GM12878 (cell line): ENCODE measurements at regions not wholly inside any gene's neighbourhood (a gene's known extent, or its start where the extent isn't known, plus 50 kb on each side); places are given as distances from the start of the nearest gene placed in this dataset.

Experiments used
- ATAC-seq: fragments of 200-7000 bp; cut with Tn5 transposase; 3 replicates; pipeline ENCODE4 v1.9.1; 2020; ENCODE audit warnings: mild to moderate bottlenecking, moderate library complexity
- BruUV-seq: library from RNA; stranded (reverse); fragments of 400-500 nt; replicated peaks from 2 replicates; lab custom pipeline; 2021; lab: Mats Ljungman, UMichigan
- CTCF ChIA-PET: fragments of 300-600 bp; sonication (Branson Sonifier 250); formaldehyde crosslinking; extraction: SDS; loops from one replicate; lab custom pipeline; 2021; ENCODE audit warnings: inconsistent platforms; lab: Yijun Ruan, JAX
- POLR2A ChIA-PET: fragments of 350-600 bp; formaldehyde crosslinking; extraction: SDS; loops from one replicate; lab custom pipeline; 2021; ENCODE audit warnings: inconsistent platforms; lab: Charles Lee
- RAD21 ChIA-PET: fragments of 300-600 bp; sonication (Branson Sonifier 250); formaldehyde crosslinking; loops from one replicate; lab custom pipeline; 2023; ENCODE audit warnings: antibody characterized with exemption; ENCODE audit not compliant: unreplicated experiment; lab: Charles Lee
- SMC1A ChIA-PET: fragments of 300-600 bp; sonication (Branson Sonifier 250); formaldehyde crosslinking; loops from one replicate; lab custom pipeline; 2023; ENCODE audit not compliant: unreplicated experiment, uncharacterized antibody; lab: Charles Lee
- DNase-seq: peaks from one replicate; pipeline ENCODE4 v3.0.0-alpha.2; 2011; ENCODE audit warnings: low read depth, low spot score
- FAIRE-seq: peaks from 3 replicates; lab custom pipeline; 2011; peaks lifted over from hg19 to GRCh38; lab: Jason Lieb, UNC
- H2AFZ ChIP-seq: 2 replicates; pipeline ENCODE4 v1.6.0; 2011; ENCODE audit warnings: low read depth, low read length, control low read depth; ENCODE audit not compliant: control insufficient read depth
- H3K27ac ChIP-seq: 2 replicates; pipeline ENCODE4 v1.5.1; 2011; ENCODE audit warnings: control low read depth; ENCODE audit not compliant: control insufficient read depth, insufficient read depth
- H3K27me3 ChIP-seq, 2 experiments: replicated peaks in 1 of 2; 2 replicates each; pipeline versions ENCODE4 v1.6.0 to v1.6.1; 2011; ENCODE audit warnings: low read length in 1 of 2; ENCODE audit not compliant: control insufficient read depth in 2 of 2, insufficient read depth in 2 of 2
- H3K36me3 ChIP-seq, 2 experiments: 2 replicates each; pipeline ENCODE4 v1.5.1; 2011; ENCODE audit warnings: low read length in 1 of 2; ENCODE audit not compliant: control insufficient read depth in 2 of 2, insufficient read depth in 2 of 2
- H3K4me1 ChIP-seq: 2 replicates; pipeline ENCODE4 v1.6.1; 2011; ENCODE audit warnings: mild to moderate bottlenecking, low read length, moderate library complexity, mixed read lengths; ENCODE audit not compliant: control insufficient read depth, insufficient read depth
- H3K4me2 ChIP-seq: 2 replicates; pipeline ENCODE4 v1.6.0; 2011; ENCODE audit warnings: control low read depth; ENCODE audit not compliant: control insufficient read depth, insufficient read depth
- H3K4me3 ChIP-seq: fragments of 200-600 bp; sonication (generic); 2 replicates; pipeline ENCODE4 v1.5.1; 2016
- H3K79me2 ChIP-seq: 2 replicates; pipeline ENCODE4 v1.6.0; 2011; ENCODE audit warnings: low read length; ENCODE audit not compliant: control insufficient read depth, insufficient read depth
- H3K9ac ChIP-seq: 2 replicates; pipeline ENCODE4 v1.8.0; 2011; ENCODE audit warnings: low read length, control low read depth, mixed read lengths; ENCODE audit not compliant: control insufficient read depth, insufficient read depth
- H3K9me3 ChIP-seq: replicated peaks from 3 replicates; pipeline ENCODE4 v1.5.1; 2011; ENCODE audit warnings: mild to moderate bottlenecking, low read length; ENCODE audit not compliant: control insufficient read depth, insufficient read depth
- H4K20me1 ChIP-seq: 2 replicates; pipeline ENCODE4 v1.6.0; 2011; ENCODE audit not compliant: control insufficient read depth, insufficient read depth
- ATF3 ChIP-seq: IDR thresholded peaks from 2 replicates; pipeline ENCODE4 v1.6.1; 2011; ENCODE audit warnings: low read depth, mild to moderate bottlenecking, low read length, moderate library complexity, borderline replicate concordance; ENCODE audit errors: extremely low read depth
- ATF7 ChIP-seq: fragments of 450-650 bp; IDR thresholded peaks from 2 replicates; pipeline ENCODE4 v1.6.1; 2016; ENCODE audit warnings: low read depth, mild to moderate bottlenecking
- CBX5 ChIP-seq: sonication (generic); IDR thresholded peaks from 2 replicates; pipeline ENCODE4 v1.6.1; 2016; ENCODE audit warnings: low read depth, moderate library complexity, mild to moderate bottlenecking, inconsistent platforms
- E2F8 ChIP-seq: fragments of 450-650 bp; IDR thresholded peaks from 2 replicates; pipeline ENCODE4 v1.6.1; 2018; ENCODE audit warnings: mild to moderate bottlenecking, low read depth, moderate library complexity; ENCODE audit not compliant: partially characterized antibody
- EGR1 ChIP-seq, 2 experiments: IDR thresholded peaks; 1 replicate in 1 of 2; 2 replicates in 1 of 2; pipeline ENCODE4 v1.6.1; 2011 to 2012; ENCODE audit warnings: low read depth in 2 of 2, low read length in 2 of 2, borderline replicate concordance in 1 of 2, mild to moderate bottlenecking in 1 of 2, moderate library complexity in 1 of 2
- HDAC6 ChIP-seq: fragments of 200-600 bp; sonication (generic); IDR thresholded peaks from one replicate; pipeline ENCODE4 v1.8.0; 2017; ENCODE audit warnings: antibody characterized with exemption; ENCODE audit not compliant: unreplicated experiment
- MTA3 ChIP-seq: IDR thresholded peaks from 2 replicates; pipeline ENCODE4 v1.6.1; 2012; ENCODE audit warnings: low read length, inconsistent platforms, borderline replicate concordance
- MYB ChIP-seq: fragments of 150-350 bp; IDR thresholded peaks from 2 replicates; pipeline ENCODE4 v1.6.1; 2014; ENCODE audit warnings: mild to moderate bottlenecking, low read depth, low read length, borderline replicate concordance
- NFIC ChIP-seq: IDR thresholded peaks from 2 replicates; pipeline ENCODE4 v1.6.1; 2012; ENCODE audit warnings: low read depth, mild to moderate bottlenecking, inconsistent platforms, low read length, moderate library complexity
- NR2C2 ChIP-seq: IDR thresholded peaks from 2 replicates; pipeline ENCODE4 v1.6.1; 2011; ENCODE audit warnings: borderline replicate concordance, low read depth; ENCODE audit not compliant: control insufficient read depth, insufficient read length
- PAX5 ChIP-seq: IDR thresholded peaks from 2 replicates; pipeline ENCODE4 v1.6.1; 2011; ENCODE audit warnings: low read depth, low read length, borderline replicate concordance
- RELA ChIP-seq: fragments of 450-650 bp; IDR thresholded peaks from 2 replicates; pipeline ENCODE4 v1.8.0; 2014; ENCODE audit warnings: borderline replicate concordance; ENCODE audit not compliant: partially characterized antibody
- SREBF2 ChIP-seq: IDR thresholded peaks from 2 replicates; pipeline ENCODE4 v1.6.1; 2012; ENCODE audit warnings: mild to moderate bottlenecking, low read length
- YBX1 ChIP-seq: fragments of 450-650 bp; IDR thresholded peaks from 2 replicates; pipeline ENCODE4 v1.6.1; 2016; ENCODE audit warnings: antibody characterized with exemption
- YY1 ChIP-seq: IDR thresholded peaks from 2 replicates; pipeline ENCODE4 v1.6.1; 2011; ENCODE audit warnings: low read depth, mild to moderate bottlenecking, low read length
- ZNF274 ChIP-seq: IDR thresholded peaks from one replicate; pipeline ENCODE4 v1.8.0; 2011; ENCODE audit not compliant: insufficient read length, insufficient read depth
- ZNF687 ChIP-seq: fragments of 450-650 bp; IDR thresholded peaks from 2 replicates; pipeline ENCODE4 v1.6.1; 2017; ENCODE audit warnings: mild to moderate bottlenecking, moderate library complexity
- WGBS: methylation state at CpG from one replicate; pipeline ENCODE4 v1.1.6; 2016; ENCODE audit warnings: low lambda C conversion rate; ENCODE audit not compliant: insufficient replicate concordance, insufficient coverage; ENCODE audit errors: missing lambda C conversion rate; 5-methylcytosine and 5-hydroxymethylcytosine counted together
- in situ Hi-C: fragments of 300-500 bp; cut with MboI; formaldehyde crosslinking; loops from 9 replicates; pipeline ENCODE4 v1.14.3; 2018; ENCODE audit warnings: mixed read lengths
- intact Hi-C: fragments of 100-400 bp; cut with micrococcal nuclease; formaldehyde crosslinking; loops from one replicate; pipeline ENCODE4 v1.14.2; 2022; ENCODE audit not compliant: unreplicated experiment

GRCh38 chr9:102482776-102483175 lies 512.4 kb upstream of the CYLC2 start (continued):
- TF ChIP-seq MTA3 (no peak), NR2C2 (no peak), ATF3 (no peak), PAX5 (no peak)

- ATAC-seq, result no peak
Measured at GRCh38 chr9:102479191-102479590, 515.9 kb upstream of the CYLC2 start.

More at GRCh38 chr9:102479191-102479590, 515.9 kb upstream of the CYLC2 start:
- in situ Hi-C loops (no loop called here), intact Hi-C loops (no loop called here)
- ChIA-PET SMC1A (no interaction called here), RAD21 (no interaction called here), CTCF (no interaction called here), POLR2A (no interaction called here)
- no peaks in the 10 kb centered on the region for H3K4me1 ChIP-seq
- H3K4me3 ChIP-seq, result no peak overlapping the region
- WGBS, result 0% methylated on average over 3 of the region's 3 CpGs
- H3K79me2 ChIP-seq, result no peaks in the 10 kb centered on the region
- BruUV-seq, result no TSS peak
- H3K27ac ChIP-seq, result no peak overlapping the region
- H4K20me1 ChIP-seq, result no peaks in the 10 kb centered on the region
- H3K36me3 ChIP-seq, result no peaks in the 10 kb centered on the region
- H3K9me3 ChIP-seq, result no peaks in the 10 kb centered on the region
- no peak for DNase-seq
- H3K27me3 ChIP-seq, result no peaks in the 10 kb centered on the region
- TF ChIP-seq SREBF2 (no peak), ZNF274 (no peak), E2F8 (no peak), RELA (no peak), NFIC (no peak), ATF7 (no peak), MYB (no peak), YBX1 (no peak), EGR1 (IDR thresholded peaks at IDR 0.05; ENCODE audit: borderline replicate concordance in 1 of 2, low read depth in 2 of 2, low read length in 2 of 2) (no peak), CBX5 (no peak), YY1 (no peak), HDAC6 (no peak), ZNF687 (no peak)
- H3K9ac ChIP-seq, result no peak overlapping the region
- no peak overlapping the region for H2AFZ ChIP-seq
- H3K4me2 ChIP-seq, result no peak overlapping the region
- no peak for FAIRE-seq
